ENCODE measurements at regions not wholly inside any gene's neighbourhood (a gene's known extent, or its start where the extent isn't known, plus 50 kb on each side); places are given as distances from the start of the nearest gene placed in this dataset.

DNA sequence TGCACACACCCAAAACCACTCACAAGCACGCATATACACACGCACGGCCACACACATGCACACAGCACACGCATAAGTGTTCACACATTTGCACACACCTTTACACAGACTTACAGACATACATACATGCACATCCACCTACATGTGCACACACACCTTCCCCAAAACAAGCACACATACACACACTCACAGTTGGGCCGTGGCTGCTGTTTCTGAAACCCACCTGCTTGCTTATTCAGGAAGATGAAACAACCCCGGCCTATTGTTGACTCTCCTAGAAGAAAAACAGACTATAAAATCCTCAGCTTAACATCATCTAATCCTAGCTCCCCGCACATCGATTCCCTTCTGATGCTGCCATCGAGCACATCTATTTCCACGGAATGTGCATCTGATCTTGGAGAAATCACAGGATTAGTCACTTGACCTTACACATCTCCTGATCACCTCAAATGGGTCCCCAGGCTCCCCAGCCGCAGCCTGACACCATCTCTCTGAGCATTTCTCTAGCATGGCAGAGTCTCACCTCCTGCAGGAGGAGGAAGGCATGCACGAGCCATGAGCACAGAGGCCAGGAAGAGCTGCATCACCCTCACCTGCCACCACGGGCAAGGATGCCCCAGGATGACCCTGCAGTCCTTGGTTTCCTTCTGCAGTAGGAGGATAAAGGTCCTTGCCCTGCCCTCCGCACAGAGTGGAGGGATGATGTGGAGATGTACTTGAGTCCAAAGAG is 105.8 kb upstream of the CDH5 start:
- DNase-seq (ENCODE audit: low read depth): no peak
- peaks cover 6% of the 10 kb centered on the region for H3K4me1 Mint-ChIP-seq (ENCODE audit: low read depth, unreplicated experiment)
- Histone ChIP-seq H3K4me1 (ENCODE audit: insufficient read depth, low read length) (peaks cover 16% of the 10 kb centered on the region), H3K4me3 (ENCODE audit: insufficient read depth, low read depth, low read length) (no peak overlapping the region), H4K20me1 (ENCODE audit: insufficient read depth, low read length) (no peaks in the 10 kb centered on the region), H3K4me2 (ENCODE audit: low read length) (no peak overlapping the region), H3K9me3 (ENCODE audit: insufficient read depth, low read depth, low read length) (no peaks in the 10 kb centered on the region), H2AFZ (ENCODE audit: low read depth, low read length) (no peak overlapping the region), H3K9ac (ENCODE audit: low read length) (no peak overlapping the region), H3K79me2 (ENCODE audit: insufficient read depth, low read length) (no peaks in the 10 kb centered on the region), H3K36me3 (ENCODE audit: insufficient read depth, low read length) (no peaks in the 10 kb centered on the region), H3K27ac (ENCODE audit: low read depth, low read length) (no peak overlapping the region), H3K27me3 (ENCODE audit: insufficient read depth, low read length) (no peaks in the 10 kb centered on the region)
- H3K27ac Mint-ChIP-seq (ENCODE audit: unreplicated experiment): no peak overlapping the region
- peaks cover 44% of the 10 kb centered on the region for H3K27me3 Mint-ChIP-seq (ENCODE audit: low read depth, unreplicated experiment)
- H3K4me3 Mint-ChIP-seq (ENCODE audit: unreplicated experiment): no peak overlapping the region
- H3K9me3 Mint-ChIP-seq (ENCODE audit: unreplicated experiment): peaks cover 6% of the 10 kb centered on the region
- no peak for FAIRE-seq
- no peak for TF ChIP-seq EZH2 (IDR thresholded peaks at IDR 0.05; ENCODE audit: insufficient read depth, low read length)
- H3K36me3 Mint-ChIP-seq (ENCODE audit: low read depth, unreplicated experiment): no peaks in the 10 kb centered on the region

DNA sequence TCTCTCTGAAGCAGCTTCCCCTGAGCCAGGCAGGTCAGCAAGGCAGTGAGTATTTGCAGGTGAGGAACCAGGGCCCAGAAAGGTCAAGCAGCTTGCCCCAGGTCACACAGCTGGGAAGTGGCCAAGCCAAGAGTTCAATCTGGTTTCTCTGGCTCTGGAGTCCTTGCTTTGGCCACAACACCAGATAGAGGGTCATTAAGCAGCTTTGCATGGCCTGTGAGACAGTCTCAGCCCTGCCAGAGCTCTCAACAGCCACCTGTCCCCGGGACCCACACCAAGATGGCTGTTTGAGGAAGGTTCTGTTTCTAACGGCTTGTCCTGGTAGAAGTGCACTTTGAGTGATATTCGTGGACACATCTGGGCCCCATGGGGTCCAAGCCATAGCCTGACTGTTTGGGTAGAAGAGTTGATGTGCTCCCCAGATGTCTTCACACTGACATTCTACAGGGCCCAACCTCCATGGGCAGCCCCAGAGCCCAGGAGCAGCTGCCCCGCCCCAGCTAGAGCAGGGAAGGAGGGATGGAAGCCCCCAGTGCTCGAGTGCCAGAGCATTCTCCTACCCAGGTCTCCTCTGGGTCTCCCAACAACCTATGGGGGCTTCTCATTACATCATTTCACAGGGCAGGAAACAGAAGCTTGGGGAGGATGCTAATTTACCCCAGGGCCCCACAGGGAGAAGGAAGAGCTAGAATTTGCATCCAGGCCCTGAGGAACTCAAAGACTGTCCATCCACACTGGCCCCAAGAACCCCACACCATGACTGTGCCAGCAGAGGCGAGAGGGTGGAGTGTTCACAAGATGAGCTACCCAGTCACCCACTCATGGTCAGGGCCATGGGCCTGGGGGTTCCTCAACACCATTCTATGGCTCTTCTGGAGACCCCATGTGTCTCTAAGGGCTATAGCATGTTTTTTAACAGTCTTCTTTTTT is 107.3 kb upstream of the CDH5 start:
- H3K27me3 ChIP-seq (ENCODE audit: insufficient read depth, low read length): no peaks in the 10 kb centered on the region
- H3K27ac ChIP-seq (ENCODE audit: low read depth, low read length): no peak overlapping the region
- FAIRE-seq (no peak), DNase-seq (ENCODE audit: low read depth) (no peak)
- TF ChIP-seq, protein P1, sequence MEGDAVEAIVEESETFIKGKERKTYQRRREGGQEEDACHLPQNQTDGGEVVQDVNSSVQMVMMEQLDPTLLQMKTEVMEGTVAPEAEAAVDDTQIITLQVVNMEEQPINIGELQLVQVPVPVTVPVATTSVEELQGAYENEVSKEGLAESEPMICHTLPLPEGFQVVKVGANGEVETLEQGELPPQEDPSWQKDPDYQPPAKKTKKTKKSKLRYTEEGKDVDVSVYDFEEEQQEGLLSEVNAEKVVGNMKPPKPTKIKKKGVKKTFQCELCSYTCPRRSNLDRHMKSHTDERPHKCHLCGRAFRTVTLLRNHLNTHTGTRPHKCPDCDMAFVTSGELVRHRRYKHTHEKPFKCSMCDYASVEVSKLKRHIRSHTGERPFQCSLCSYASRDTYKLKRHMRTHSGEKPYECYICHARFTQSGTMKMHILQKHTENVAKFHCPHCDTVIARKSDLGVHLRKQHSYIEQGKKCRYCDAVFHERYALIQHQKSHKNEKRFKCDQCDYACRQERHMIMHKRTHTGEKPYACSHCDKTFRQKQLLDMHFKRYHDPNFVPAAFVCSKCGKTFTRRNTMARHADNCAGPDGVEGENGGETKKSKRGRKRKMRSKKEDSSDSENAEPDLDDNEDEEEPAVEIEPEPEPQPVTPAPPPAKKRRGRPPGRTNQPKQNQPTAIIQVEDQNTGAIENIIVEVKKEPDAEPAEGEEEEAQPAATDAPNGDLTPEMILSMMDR (IDR thresholded peaks at IDR 0.05; ENCODE audit: insufficient read depth, low read depth, low read length): no peak
- TF ChIP-seq EZH2 (IDR thresholded peaks at IDR 0.05; ENCODE audit: insufficient read depth, low read length): no peak
- Mint-ChIP-seq H3K27me3 (ENCODE audit: low read depth, unreplicated experiment) (peaks cover 54% of the 10 kb centered on the region), H3K27ac (ENCODE audit: unreplicated experiment) (no peak overlapping the region), H3K4me1 (ENCODE audit: low read depth, unreplicated experiment) (peaks cover 6% of the 10 kb centered on the region), H3K36me3 (ENCODE audit: low read depth, unreplicated experiment) (no peaks in the 10 kb centered on the region), H3K9me3 (ENCODE audit: unreplicated experiment) (peaks cover 5% of the 10 kb centered on the region), H3K4me3 (ENCODE audit: unreplicated experiment) (no peak overlapping the region)
- no peaks in the 10 kb centered on the region for H3K36me3 ChIP-seq (ENCODE audit: insufficient read depth, low read length)
- no peak overlapping the region for H3K9ac ChIP-seq (ENCODE audit: low read length)
- peaks cover 12% of the 10 kb centered on the region for H3K4me1 ChIP-seq (ENCODE audit: insufficient read depth, low read length)
- no peak overlapping the region for H3K4me2 ChIP-seq (ENCODE audit: low read length)
- no peaks in the 10 kb centered on the region for H3K9me3 ChIP-seq (ENCODE audit: insufficient read depth, low read depth, low read length)
- no peaks in the 10 kb centered on the region for H3K79me2 ChIP-seq (ENCODE audit: insufficient read depth, low read length)
- H3K4me3 ChIP-seq (ENCODE audit: insufficient read depth, low read depth, low read length): no peak overlapping the region
- H2AFZ ChIP-seq (ENCODE audit: low read depth, low read length): no peak overlapping the region
- no peaks in the 10 kb centered on the region for H4K20me1 ChIP-seq (ENCODE audit: insufficient read depth, low read length)

DNA sequence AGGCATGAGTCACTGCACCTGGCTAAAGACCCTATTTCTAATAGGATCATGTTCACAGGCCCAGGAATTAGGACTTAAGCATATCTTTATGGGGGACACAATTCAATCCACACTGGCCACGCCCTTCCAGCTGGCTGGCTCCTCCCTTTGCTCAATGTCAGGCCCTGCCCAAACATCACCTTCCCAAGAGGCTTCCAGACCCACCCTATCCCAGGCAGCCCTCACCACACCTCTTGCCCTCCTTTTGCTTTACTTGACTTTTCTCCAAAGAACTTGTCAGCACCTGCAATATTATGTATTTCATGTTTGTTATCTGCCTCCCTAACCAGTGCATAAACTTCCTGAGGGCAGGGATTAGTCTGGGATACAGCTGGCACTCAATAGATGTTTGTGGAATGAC is 109.6 kb upstream of the CDH5 start:
- no peaks in the 10 kb centered on the region for H3K79me2 ChIP-seq (ENCODE audit: insufficient read depth, low read length)
- no peaks in the 10 kb centered on the region for H3K27me3 ChIP-seq (ENCODE audit: insufficient read depth, low read length)
- no peaks in the 10 kb centered on the region for H4K20me1 ChIP-seq (ENCODE audit: insufficient read depth, low read length)
- H3K4me1 ChIP-seq (ENCODE audit: insufficient read depth, low read length): no peaks in the 10 kb centered on the region
- Mint-ChIP-seq H3K4me1 (ENCODE audit: low read depth, unreplicated experiment) (no peaks in the 10 kb centered on the region), H3K36me3 (ENCODE audit: low read depth, unreplicated experiment) (no peaks in the 10 kb centered on the region), H3K27ac (ENCODE audit: unreplicated experiment) (no peak overlapping the region), H3K27me3 (ENCODE audit: low read depth, unreplicated experiment) (peaks cover 43% of the 10 kb centered on the region), H3K9me3 (ENCODE audit: unreplicated experiment) (peaks cover 5% of the 10 kb centered on the region), H3K4me3 (ENCODE audit: unreplicated experiment) (no peak overlapping the region)
- TF ChIP-seq, protein P1 (IDR thresholded peaks at IDR 0.05; ENCODE audit: insufficient read depth, low read depth, low read length): no peak
- no peak for TF ChIP-seq EZH2 (IDR thresholded peaks at IDR 0.05; ENCODE audit: insufficient read depth, low read length)
- no peak overlapping the region for H3K27ac ChIP-seq (ENCODE audit: low read depth, low read length)
- no peak overlapping the region for H3K4me3 ChIP-seq (ENCODE audit: insufficient read depth, low read depth, low read length)
- no peak for DNase-seq (ENCODE audit: low read depth)
- H2AFZ ChIP-seq (ENCODE audit: low read depth, low read length): no peak overlapping the region
- no peak overlapping the region for H3K4me2 ChIP-seq (ENCODE audit: low read length)
- H3K9ac ChIP-seq (ENCODE audit: low read length): no peak overlapping the region
- H3K9me3 ChIP-seq (ENCODE audit: insufficient read depth, low read depth, low read length): no peaks in the 10 kb centered on the region
- no peak for FAIRE-seq
- no peaks in the 10 kb centered on the region for H3K36me3 ChIP-seq (ENCODE audit: insufficient read depth, low read length)
